ENCODE measurements at regions not wholly inside any gene's neighbourhood (a gene's known extent, or its start where the extent isn't known, plus 50 kb on each side); places are given as distances from the start of the nearest gene placed in this dataset.
A peak's percentile ranks its signal among the peaks of the same experiment; 100 is the strongest.

GRCh38 chr9:86747711-86748110, 199.6 kb downstream of the GAS1 start (continued):
- TF ChIP-seq MED1 (CRISPR knock-in tag; IDR thresholded peaks at IDR 0.05) (no peak), ZNF597 (CRISPR knock-in tag; IDR thresholded peaks at IDR 0.05) (no peak), CEBPZ (IDR thresholded peaks at IDR 0.05; ENCODE audit: low read length) (no peak)

- Histone ChIP-seq H3K4me2 (ENCODE audit: low read depth, low read length) (no peak overlapping the region), H3K79me2 (ENCODE audit: insufficient read depth, low read length) (no peaks in the 10 kb centered on the region), H3K9ac (ENCODE audit: insufficient read depth, low read depth, low read length) (no peak overlapping the region), H3K4me3 (replicated peaks in 1 of 3; ENCODE audit: insufficient read depth in 1 of 3, low read depth in 2 of 3, low read length in 3 of 3) (no peak overlapping the region), H4K20me1 (ENCODE audit: insufficient read depth, low read length) (no peaks in the 10 kb centered on the region), H2AFZ (ENCODE audit: low read length) (no peak overlapping the region), H3K36me3 (replicated peaks in 1 of 2; ENCODE audit: control insufficient read depth in 1 of 2, insufficient read depth in 2 of 2, low read length in 2 of 2) (no peaks in the 10 kb centered on the region), H3K9me3 (ENCODE audit: low read length) (no peaks in the 10 kb centered on the region), H3K27ac (ENCODE audit: extremely low read length, insufficient read depth, low read length) (no peak overlapping the region), H3K4me1 (ENCODE audit: insufficient read depth, low read length) (no peaks in the 10 kb centered on the region), H3K27me3 (ENCODE audit: control insufficient read depth in 1 of 2, insufficient read depth in 2 of 2, low read length in 2 of 2) (0 out of 5 replicates have a peak, but pooled peaks cover 0 to 1% of the 10 kb centered on the region in 2 experiments)
- DNase-seq (ENCODE audit: low spot score): no peak
- ChIA-PET POLR2A (no interaction called here), CTCF (ENCODE audit: low intra/inter-chr PET ratio, low total read pairs) (no interaction called here)
- in situ Hi-C loops (cut with HindIII; ENCODE audit: extremely low pct_ligation_motif_present, low pct_unique_long_range_greater_than_20kb): no loop called here
- intact Hi-C loops (cut with micrococcal nuclease; ENCODE audit: unreplicated experiment): no loop called here
- 6% methylated on average over 8 of the region's 8 CpGs for WGBS (ENCODE audit: low lambda C conversion rate)
- no peak for FAIRE-seq
- ATAC-seq: no peak
- TF ChIP-seq ATF7 (IDR thresholded peaks at IDR 0.05): peak; percentile 96
- TF ChIP-seq ATF7 (CRISPR knock-in tag; IDR thresholded peaks at IDR 0.05): no peak
- no peak for TF ChIP-seq POLR2A (IDR thresholded peaks at IDR 0.05; ENCODE audit: insufficient read depth in 1 of 2, low read depth in 2 of 2, low read length in 2 of 2)
- TF ChIP-seq CREB1 (IDR thresholded peaks at IDR 0.05): peak; percentile 92
- TF ChIP-seq CREB1 (CRISPR knock-in tag; IDR thresholded peaks at IDR 0.05): no peak
- no peak for TF ChIP-seq NPAS2 (CRISPR knock-in tag; IDR thresholded peaks at IDR 0.05; ENCODE audit: borderline replicate concordance)
- BruUV-seq (replicated peaks): no TSS peak
These were observed 205.7 kb downstream of the GAS1 start for GRCh38 chr9:86741311-86742208.

Data from HepG2 (cell line).